Stimulated activated CD4-positive, alpha-beta T cell treated with anti-CD3 and anti-CD28 coated beads, Interleukin-4, amount 100 ng/mL, for 1 hour (primary cell): ENCODE measurements at regions not wholly inside any gene's neighbourhood (a gene's known extent, or its start where the extent isn't known, plus 50 kb on each side); places are given as distances from the start of the nearest gene placed in this dataset.
A peak's percentile ranks its signal among the peaks of the same experiment; 100 is the strongest.
"Not testable (repeated sequence)": the region's sequence is repeated elsewhere in the genome, so short reads cannot be mapped to it uniquely, and the experiment has no call there.

Source experiments
- DNase-seq: peaks from one replicate; pipeline ENCODE4 v3.0.0-alpha.2; 2020

GRCh38 chr12:76176940-76177339, 92.5 kb upstream of the NAP1L1 start:
- no peak for DNase-seq

GRCh38 chr12:76175946-76176345, 91.5 kb upstream of the NAP1L1 start:
- DNase-seq: not testable (repeated sequence)

DNA sequence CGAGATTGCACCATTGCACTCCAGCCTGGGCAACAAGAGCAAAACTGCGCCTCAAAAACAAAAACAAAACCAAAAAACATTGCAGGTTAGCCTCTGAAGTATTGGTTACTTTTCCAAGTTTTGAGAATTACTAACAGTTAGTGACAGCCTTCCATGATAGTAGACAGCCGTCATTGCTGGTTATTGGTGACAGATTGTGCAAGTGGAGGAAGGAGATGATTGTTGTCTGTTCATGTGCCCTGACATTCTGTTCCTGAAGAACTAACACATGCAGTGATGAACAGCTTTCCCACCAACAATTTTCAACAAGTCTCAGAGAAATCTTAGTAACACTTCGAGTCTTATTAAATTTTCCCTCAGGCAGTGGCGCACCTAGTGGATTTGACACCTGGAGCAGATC, 89.3 kb upstream of the NAP1L1 start:
- no peak for DNase-seq

- DNase-seq: peak; percentile 63
These were observed 74.2 kb upstream of the NAP1L1 start for GRCh38 chr12:76158518-76159321.

DNA sequence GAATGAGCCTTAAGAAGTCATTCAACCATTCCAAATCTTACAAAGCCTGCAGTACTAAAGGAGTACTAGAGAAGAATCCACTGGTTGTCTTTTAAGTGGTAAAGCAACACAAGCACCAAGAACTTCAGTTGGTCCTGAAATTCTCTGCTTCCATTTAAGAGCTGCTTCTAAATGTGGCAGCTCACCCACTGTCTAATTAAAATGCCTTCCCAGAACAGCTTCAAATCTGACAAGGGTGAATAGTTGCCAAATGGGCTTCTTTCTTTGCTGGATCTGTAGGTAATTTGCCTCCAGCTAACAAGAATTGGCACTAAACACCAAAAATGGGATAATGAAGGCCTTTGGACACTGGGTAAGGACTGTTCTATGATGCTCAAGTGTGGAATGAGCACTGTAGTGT, 72.2 kb upstream of the NAP1L1 start:
- no peak for DNase-seq

DNA sequence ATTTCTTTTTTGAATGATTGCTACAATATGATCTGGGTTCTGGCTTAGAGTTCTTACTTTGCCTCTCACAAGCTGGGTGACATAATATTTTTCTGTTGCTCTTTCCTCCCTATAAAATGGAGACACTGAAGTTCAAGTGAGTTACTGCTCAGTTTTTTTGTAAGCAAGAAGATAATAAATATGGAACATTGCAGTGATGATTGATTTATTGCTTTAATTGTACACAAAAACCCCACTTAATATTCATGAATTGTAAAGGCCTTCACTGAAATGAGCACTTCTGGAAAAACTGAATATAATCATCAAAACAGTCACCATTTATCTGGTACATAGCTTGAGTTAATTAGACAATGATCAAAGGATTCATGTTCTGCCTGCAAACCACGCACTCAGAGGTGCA, 71.8 kb upstream of the NAP1L1 start:
- DNase-seq: no peak

GRCh38 chr12:76155157-76155670, 70.7 kb upstream of the NAP1L1 start:
- DNase-seq: no peak

- DNase-seq: no peak
These were observed 69.1 kb upstream of the NAP1L1 start for GRCh38 chr12:76153616-76154015.

- no peak for DNase-seq
These were observed 67.8 kb upstream of the NAP1L1 start for GRCh38 chr12:76152181-76152807.

DNA sequence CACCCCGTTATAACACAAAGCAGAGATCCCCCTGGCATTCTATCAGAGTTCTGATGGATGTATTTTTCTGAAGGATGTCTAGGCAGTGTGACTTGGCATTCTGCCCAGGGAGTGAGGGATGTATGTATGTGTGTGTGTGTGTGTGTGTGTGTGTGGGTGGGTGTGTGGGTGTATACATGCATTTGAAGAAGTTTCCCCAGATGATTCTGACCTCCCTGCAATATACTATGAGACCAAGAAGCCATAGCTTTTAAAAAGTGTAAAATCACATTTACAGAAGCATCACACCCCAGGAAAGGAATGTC, 59.7 kb upstream of the NAP1L1 start:
- DNase-seq: peak; percentile 19

- no peak for DNase-seq
These were observed 59.1 kb upstream of the NAP1L1 start for GRCh38 chr12:76143343-76144244.

DNA sequence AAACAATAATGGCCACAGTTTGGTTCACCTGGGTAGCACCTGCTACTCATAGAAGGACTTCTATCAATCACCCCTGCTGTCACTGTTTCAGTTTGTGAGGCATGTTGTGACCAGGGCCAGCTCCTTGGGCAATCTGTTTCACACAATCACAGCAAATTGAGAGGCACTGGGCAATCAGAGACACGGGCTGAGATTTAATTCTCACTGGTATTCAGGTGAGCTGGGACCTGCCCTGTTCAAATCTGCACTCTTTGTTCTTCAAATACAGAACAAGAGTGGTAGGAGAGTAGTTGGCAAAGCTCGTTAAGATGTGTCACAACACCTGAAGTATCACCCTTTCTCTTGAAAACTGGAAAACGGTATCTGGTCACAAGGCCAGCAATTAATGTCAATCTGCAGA, 57.8 kb upstream of the NAP1L1 start:
- DNase-seq: no peak

DNA sequence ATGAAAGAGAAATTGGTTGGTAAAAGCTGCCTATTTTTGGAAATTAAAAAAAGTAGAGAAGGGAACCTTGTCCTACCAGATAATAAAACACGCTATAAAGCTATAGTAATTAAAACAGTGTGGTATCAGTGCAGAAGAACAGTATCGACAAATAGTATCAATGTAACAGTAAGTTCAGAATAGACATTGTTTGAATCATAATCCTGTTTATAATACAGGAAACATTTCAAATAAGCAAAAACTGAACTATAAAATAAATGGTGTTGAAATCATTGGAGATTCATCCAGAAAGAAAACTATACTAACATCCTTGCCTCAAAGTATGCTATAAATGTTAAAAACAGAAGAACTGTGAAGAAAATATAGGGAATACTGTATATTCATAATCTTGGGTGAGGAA, 54.2 kb upstream of the NAP1L1 start:
- DNase-seq: no peak

DNA sequence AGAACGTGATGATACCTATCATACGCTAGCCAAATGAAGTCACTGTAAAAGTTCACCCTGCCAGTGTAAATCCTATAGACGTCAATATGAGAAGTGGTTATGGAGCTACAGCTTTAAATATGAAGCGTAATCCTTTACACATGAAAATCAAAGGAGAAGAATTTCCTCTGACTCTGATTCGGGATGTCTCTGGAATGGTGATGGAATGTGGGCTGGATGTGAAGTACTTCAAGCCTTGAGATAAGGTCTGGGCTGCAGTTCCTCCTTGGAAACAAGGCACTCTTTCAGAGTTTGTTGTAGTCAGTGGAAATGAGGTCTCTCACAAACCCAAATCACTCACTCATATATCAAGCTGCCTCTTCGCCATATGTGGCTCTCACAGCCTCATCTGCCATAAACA, 53.1 kb upstream of the NAP1L1 start:
- no peak for DNase-seq

GRCh38 chr12:76135456-76135855, 51.0 kb upstream of the NAP1L1 start:
- DNase-seq: no peak
